ENCODE measurements at regions not wholly inside any gene's neighbourhood (a gene's known extent, or its start where the extent isn't known, plus 50 kb on each side); places are given as distances from the start of the nearest gene placed in this dataset.

- TF ChIP-seq CTCF (optimal IDR thresholded peaks at IDR 0.05 in 1 of 3, IDR thresholded peaks at IDR 0.05 in 1 of 3, conservative IDR thresholded peaks at IDR 0.05 in 1 of 3; ENCODE audit: extremely low read depth in 1 of 3, insufficient read depth in 2 of 3, low read length in 3 of 3) (no peak), EZH2 (IDR thresholded peaks at IDR 0.05; ENCODE audit: low read length) (no peak)
Measured at GRCh38 chr5:71932131-71932654, 175.1 kb upstream of the MAP1B start.
